ENCODE measurements at regions not wholly inside any gene's neighbourhood (a gene's known extent, or its start where the extent isn't known, plus 50 kb on each side); places are given as distances from the start of the nearest gene placed in this dataset.

DNA sequence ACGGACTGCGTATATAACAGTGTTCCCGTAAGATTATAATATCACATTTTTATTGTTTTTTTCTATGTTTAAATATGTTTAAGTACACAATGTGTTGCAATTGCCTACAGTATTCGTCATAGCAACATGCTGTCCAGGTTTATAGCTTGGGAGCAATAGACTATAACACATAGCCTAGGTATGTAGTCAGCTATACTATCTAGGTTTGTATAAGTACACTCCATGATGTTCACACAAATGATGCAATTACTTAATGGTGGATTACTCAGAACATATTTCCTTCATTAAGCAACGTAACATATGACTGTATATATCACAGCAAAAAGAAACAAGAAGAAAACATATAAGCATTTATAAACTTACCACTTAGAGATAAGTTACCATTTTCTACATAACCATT lies 160.0 kb downstream of the CBLN1 start:
- CTCF ChIA-PET: no interaction called here
- peaks cover 20% of the 10 kb centered on the region for H3K9me3 ChIP-seq (ENCODE audit: control insufficient read depth, insufficient read depth, low read length)
- H3K27me3 ChIP-seq (ENCODE audit: control insufficient read depth, insufficient read depth, low read length): no peaks in the 10 kb centered on the region
- no peak for DNase-seq (ENCODE audit: low read depth, low spot score)
- TF ChIP-seq, protein P1, sequence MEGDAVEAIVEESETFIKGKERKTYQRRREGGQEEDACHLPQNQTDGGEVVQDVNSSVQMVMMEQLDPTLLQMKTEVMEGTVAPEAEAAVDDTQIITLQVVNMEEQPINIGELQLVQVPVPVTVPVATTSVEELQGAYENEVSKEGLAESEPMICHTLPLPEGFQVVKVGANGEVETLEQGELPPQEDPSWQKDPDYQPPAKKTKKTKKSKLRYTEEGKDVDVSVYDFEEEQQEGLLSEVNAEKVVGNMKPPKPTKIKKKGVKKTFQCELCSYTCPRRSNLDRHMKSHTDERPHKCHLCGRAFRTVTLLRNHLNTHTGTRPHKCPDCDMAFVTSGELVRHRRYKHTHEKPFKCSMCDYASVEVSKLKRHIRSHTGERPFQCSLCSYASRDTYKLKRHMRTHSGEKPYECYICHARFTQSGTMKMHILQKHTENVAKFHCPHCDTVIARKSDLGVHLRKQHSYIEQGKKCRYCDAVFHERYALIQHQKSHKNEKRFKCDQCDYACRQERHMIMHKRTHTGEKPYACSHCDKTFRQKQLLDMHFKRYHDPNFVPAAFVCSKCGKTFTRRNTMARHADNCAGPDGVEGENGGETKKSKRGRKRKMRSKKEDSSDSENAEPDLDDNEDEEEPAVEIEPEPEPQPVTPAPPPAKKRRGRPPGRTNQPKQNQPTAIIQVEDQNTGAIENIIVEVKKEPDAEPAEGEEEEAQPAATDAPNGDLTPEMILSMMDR (IDR thresholded peaks at IDR 0.05; ENCODE audit: low read depth, low read length): no peak
- H3K27ac ChIP-seq (ENCODE audit: low read depth, low read length): no peak overlapping the region
- H3K4me3 ChIP-seq (ENCODE audit: low read depth, low read length): no peak overlapping the region
- POLR2A ChIA-PET: no interaction called here

DNA sequence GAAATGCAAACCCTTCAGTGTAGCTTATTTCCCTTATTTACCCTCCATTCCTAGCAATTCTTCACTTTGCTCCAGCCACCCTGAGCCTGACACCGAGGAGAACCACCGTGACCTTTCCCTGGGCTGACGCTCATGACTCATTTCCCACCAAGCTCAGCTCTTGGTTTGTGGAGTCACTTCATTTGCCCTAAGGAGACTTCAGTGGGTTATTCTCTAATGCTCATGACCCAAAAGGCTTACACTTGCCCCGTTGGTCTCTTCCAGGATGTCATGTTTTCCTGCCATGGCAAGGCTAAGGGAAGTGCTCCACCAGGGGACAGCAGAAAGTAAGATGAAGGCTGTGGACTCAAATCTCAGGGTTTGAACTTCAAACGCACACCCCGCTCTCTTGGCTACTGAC lies 161.0 kb downstream of the CBLN1 start:
- TF ChIP-seq, protein P1 (IDR thresholded peaks at IDR 0.05; ENCODE audit: low read depth, low read length): no peak
- no peak overlapping the region for H3K4me3 ChIP-seq (ENCODE audit: low read depth, low read length)
- H3K27me3 ChIP-seq (ENCODE audit: control insufficient read depth, insufficient read depth, low read length): no peaks in the 10 kb centered on the region
- ChIA-PET CTCF (interaction anchor here (0.6 kb wide), 1 partner anchor 1243 kb away, joined by 3 read pairs; no protein-coding TSS in a partner anchor), POLR2A (no interaction called here)
- DNase-seq (ENCODE audit: low read depth, low spot score): no peak
- no peak overlapping the region for H3K27ac ChIP-seq (ENCODE audit: low read depth, low read length)
- H3K9me3 ChIP-seq (ENCODE audit: control insufficient read depth, insufficient read depth, low read length): peaks cover 20% of the 10 kb centered on the region

DNA sequence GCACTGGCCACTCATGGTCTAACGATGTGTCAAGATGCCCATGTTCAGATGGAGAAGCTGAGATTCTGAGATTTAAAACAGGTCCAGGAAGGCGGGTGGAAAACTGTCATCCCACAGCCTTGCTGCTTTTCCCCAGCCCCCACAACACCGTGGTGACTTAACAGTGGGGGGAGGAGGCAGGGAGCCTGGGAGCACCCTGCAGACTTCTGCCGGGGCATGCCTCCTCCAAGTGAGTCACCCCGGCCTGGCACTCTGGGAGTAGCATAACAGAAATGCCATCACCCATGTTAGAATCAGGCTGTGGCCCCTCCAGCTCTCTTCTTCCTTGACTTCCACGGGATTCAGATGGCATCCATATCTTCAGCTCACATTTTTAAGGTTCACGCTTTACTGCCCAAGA lies 164.8 kb downstream of the CBLN1 start:
- POLR2A ChIA-PET: no interaction called here

DNA sequence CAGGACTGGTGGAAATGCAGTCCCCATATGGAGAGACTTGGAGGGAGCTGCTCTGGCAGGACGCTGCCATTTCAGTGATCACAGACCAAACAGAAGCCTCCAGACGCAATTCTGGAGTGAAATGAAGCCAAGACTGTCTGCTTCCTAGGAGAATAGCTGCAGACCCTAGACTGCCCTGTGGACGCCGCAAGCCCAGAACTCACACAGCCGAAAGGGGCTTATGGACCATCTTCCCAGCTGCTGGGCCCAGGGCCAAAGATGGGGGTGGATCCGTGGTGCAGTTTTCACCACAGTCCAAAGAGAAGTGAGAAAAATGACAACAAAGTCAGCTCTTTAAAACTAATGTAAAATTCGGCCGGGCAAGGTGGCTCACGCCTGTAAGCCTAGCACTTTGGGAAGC lies 165.7 kb downstream of the CBLN1 start:
- ChIA-PET CTCF (no interaction called here), POLR2A (no interaction called here)
- DNase-seq (ENCODE audit: low read depth, low spot score): no peak
- Histone ChIP-seq H3K27me3 (ENCODE audit: control insufficient read depth, insufficient read depth, low read length) (no peaks in the 10 kb centered on the region), H3K4me3 (ENCODE audit: low read depth, low read length) (no peak overlapping the region), H3K9me3 (ENCODE audit: control insufficient read depth, insufficient read depth, low read length) (peaks cover 30% of the 10 kb centered on the region), H3K27ac (ENCODE audit: low read depth, low read length) (no peak overlapping the region)
- TF ChIP-seq, protein P1 (IDR thresholded peaks at IDR 0.05; ENCODE audit: low read depth, low read length): no peak

More for the DNA sequence above, 164.8 kb downstream of the CBLN1 start:
- no peak overlapping the region for H3K4me3 ChIP-seq (ENCODE audit: low read depth, low read length)
- CTCF ChIA-PET: no interaction called here
- TF ChIP-seq, protein P1 (IDR thresholded peaks at IDR 0.05; ENCODE audit: low read depth, low read length): no peak
- H3K9me3 ChIP-seq (ENCODE audit: control insufficient read depth, insufficient read depth, low read length): peaks cover 28% of the 10 kb centered on the region
- DNase-seq (ENCODE audit: low read depth, low spot score): no peak
- no peaks in the 10 kb centered on the region for H3K27me3 ChIP-seq (ENCODE audit: control insufficient read depth, insufficient read depth, low read length)
- no peak overlapping the region for H3K27ac ChIP-seq (ENCODE audit: low read depth, low read length)

DNA sequence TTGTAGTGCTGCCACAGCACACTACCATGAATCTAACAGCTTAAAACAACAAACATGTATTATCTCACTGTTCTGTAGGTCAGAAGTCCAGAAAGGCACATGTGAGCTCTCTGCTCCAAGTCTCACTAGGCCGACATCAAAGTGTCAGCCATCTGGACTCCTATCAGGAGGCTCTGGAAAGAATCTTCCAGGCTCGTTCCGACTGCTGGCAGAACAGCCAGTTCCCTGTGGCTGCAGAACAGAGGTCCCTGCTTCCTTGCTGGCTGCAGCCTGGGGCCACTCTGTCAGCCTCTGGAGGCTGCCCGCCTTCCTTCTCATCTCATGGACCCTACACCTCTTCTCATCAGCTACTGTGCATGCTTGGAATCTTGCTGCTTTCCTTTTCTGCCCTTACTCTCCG lies 168.9 kb downstream of the CBLN1 start:
- no peak for DNase-seq (ENCODE audit: low read depth, low spot score)
- H3K4me3 ChIP-seq (ENCODE audit: low read depth, low read length): no peak overlapping the region
- ChIA-PET POLR2A (no interaction called here), CTCF (no interaction called here)
- no peak overlapping the region for H3K27ac ChIP-seq (ENCODE audit: low read depth, low read length)
- no peaks in the 10 kb centered on the region for H3K27me3 ChIP-seq (ENCODE audit: control insufficient read depth, insufficient read depth, low read length)
- H3K9me3 ChIP-seq (ENCODE audit: control insufficient read depth, insufficient read depth, low read length): peaks cover 23% of the 10 kb centered on the region
- TF ChIP-seq, protein P1 (IDR thresholded peaks at IDR 0.05; ENCODE audit: low read depth, low read length): no peak
